SK-N-SH treated with all-trans-retinoic acid at 6 μM for 48 hours (cell line): ENCODE measurements at regions not wholly inside any gene's neighbourhood (a gene's known extent, or its start where the extent isn't known, plus 50 kb on each side); places are given as distances from the start of the nearest gene placed in this dataset.

ENCODE experiments used
- BACH2 ChIP-seq: fragments of 250-450 bp; sonication (Bioruptor Pico); IDR thresholded peaks from 2 replicates; pipeline ENCODE4 v1.9.0; 2021; ENCODE audit warnings: mild to moderate bottlenecking, borderline replicate concordance
- CREB5 ChIP-seq: fragments of 250-450 bp; sonication (Bioruptor Pico); IDR thresholded peaks from 2 replicates; pipeline ENCODE4 v1.5.1; 2020; ENCODE audit warnings: low read depth, mild to moderate bottlenecking, moderate library complexity
- CSRNP3 ChIP-seq: fragments of 250-450 bp; sonication (Bioruptor Pico); IDR thresholded peaks from 2 replicates; pipeline ENCODE4 v1.5.1; 2021; ENCODE audit warnings: mild to moderate bottlenecking, moderate library complexity
- ESRRG ChIP-seq: fragments of 250-450 bp; sonication (Bioruptor Pico); IDR thresholded peaks from 2 replicates; pipeline ENCODE4 v1.6.1; 2021; ENCODE audit warnings: mild to moderate bottlenecking
- OSR1 ChIP-seq: fragments of 250-450 bp; sonication (Bioruptor Pico); IDR thresholded peaks from 2 replicates; pipeline ENCODE4 v1.8.0; 2022; ENCODE audit warnings: moderate library complexity, mild to moderate bottlenecking, inconsistent platforms
- PATZ1 ChIP-seq: fragments of 250-450 bp; sonication (Bioruptor Pico); IDR thresholded peaks from 2 replicates; pipeline ENCODE4 v1.8.0; 2020; ENCODE audit warnings: mild to moderate bottlenecking, moderate library complexity, borderline replicate concordance
- POU6F1 ChIP-seq: fragments of 250-450 bp; sonication (Bioruptor Pico); IDR thresholded peaks from 2 replicates; pipeline ENCODE4 v1.8.0; 2021; ENCODE audit warnings: low read depth, mild to moderate bottlenecking, moderate library complexity, borderline replicate concordance
- PPARA ChIP-seq: fragments of 250-450 bp; sonication (Bioruptor Pico); IDR thresholded peaks from 2 replicates; pipeline ENCODE4 v1.5.0; 2020; ENCODE audit warnings: mild to moderate bottlenecking, borderline replicate concordance
- SNAI2 ChIP-seq: fragments of 250-450 bp; sonication (Bioruptor Pico); IDR thresholded peaks from 2 replicates; pipeline ENCODE4 v1.5.0; 2020; ENCODE audit warnings: mild to moderate bottlenecking, moderate library complexity
- TCF4 ChIP-seq: fragments of 250-450 bp; sonication (Bioruptor Pico); IDR thresholded peaks from 2 replicates; pipeline ENCODE4 v1.8.0; 2021; ENCODE audit warnings: mild to moderate bottlenecking, moderate library complexity, borderline replicate concordance
- TOX ChIP-seq: fragments of 250-450 bp; sonication (Bioruptor Pico); IDR thresholded peaks from 2 replicates; pipeline ENCODE4 v1.8.0; 2021; ENCODE audit warnings: mild to moderate bottlenecking, moderate library complexity, borderline replicate concordance
- ZFP3 ChIP-seq: fragments of 250-450 bp; sonication (Bioruptor Pico); IDR thresholded peaks from 2 replicates; pipeline ENCODE4 v1.5.0; 2020; ENCODE audit warnings: mild to moderate bottlenecking, moderate library complexity
- ZFP30 ChIP-seq: fragments of 450-650 bp; formaldehyde crosslinking; IDR thresholded peaks from 2 replicates; pipeline ENCODE4 v1.5.0; 2022; ENCODE audit warnings: mild to moderate bottlenecking, moderate library complexity
- ZNF565 ChIP-seq: fragments of 450-650 bp; formaldehyde crosslinking; conservative IDR thresholded peaks from 2 replicates; pipeline ENCODE4 v1.5.0; 2020; ENCODE audit warnings: low read depth, mild to moderate bottlenecking, moderate library complexity

- no peak for TF ChIP-seq BACH2
- no peak for TF ChIP-seq ZFP30 (CRISPR knock-in tag)
- no peak for TF ChIP-seq PPARA (CRISPR knock-in tag)
- no peak for TF ChIP-seq TCF4
- TF ChIP-seq OSR1, result no peak
- TF ChIP-seq PATZ1 (CRISPR knock-in tag), result no peak
- no peak for TF ChIP-seq CSRNP3 (CRISPR knock-in tag)
- no peak for TF ChIP-seq ZNF565 (CRISPR knock-in tag)
- no peak for TF ChIP-seq ESRRG (CRISPR knock-in tag)
- no peak for TF ChIP-seq TOX (CRISPR knock-in tag)
- TF ChIP-seq CREB5 (CRISPR knock-in tag), result no peak
- no peak for TF ChIP-seq SNAI2 (CRISPR knock-in tag)
- no peak for TF ChIP-seq POU6F1 (CRISPR knock-in tag)
- no peak for TF ChIP-seq ZFP3
Measured at GRCh38 chr6:140504776-140505175, 1130.3 kb upstream of the CITED2 start.
